ENCODE measurements at regions not wholly inside any gene's neighbourhood (a gene's known extent, or its start where the extent isn't known, plus 50 kb on each side); places are given as distances from the start of the nearest gene placed in this dataset.
A peak's percentile ranks its signal among the peaks of the same experiment; 100 is the strongest.
"Not testable (repeated sequence)": the region's sequence is repeated elsewhere in the genome, so short reads cannot be mapped to it uniquely, and the experiment has no call there.

GRCh38 chr22:21150863-21151262, 105.1 kb downstream of the LRRC74B start:
- H3K27me3 ChIP-seq, DNase-seq, H3K4me1 ChIP-seq, H3K36me3 ChIP-seq, H3K27ac ChIP-seq, H3K9me3 ChIP-seq, H3K4me3 ChIP-seq: not testable (repeated sequence)

- not testable (repeated sequence) for H3K27ac ChIP-seq, H3K27me3 ChIP-seq, H3K36me3 ChIP-seq, H3K4me1 ChIP-seq, DNase-seq, H3K4me3 ChIP-seq, H3K9me3 ChIP-seq
Measured at GRCh38 chr22:21187841-21188240, 142.1 kb downstream of the LRRC74B start.

- H3K9me3 ChIP-seq, H3K27ac ChIP-seq, DNase-seq, H3K27me3 ChIP-seq, H3K4me3 ChIP-seq, H3K4me1 ChIP-seq, H3K36me3 ChIP-seq: not testable (repeated sequence)
Measured at GRCh38 chr22:21212054-21212453, 166.3 kb downstream of the LRRC74B start.

GRCh38 chr22:21215973-21216731, 167.4 kb upstream of the RIMBP3B start:
- H3K27me3 ChIP-seq, H3K9me3 ChIP-seq, DNase-seq: not testable (repeated sequence)

GRCh38 chr22:21224900-21225299, 158.7 kb upstream of the RIMBP3B start:
- not testable (repeated sequence) for H3K27me3 ChIP-seq

More at GRCh38 chr22:21215973-21216731, 167.4 kb upstream of the RIMBP3B start:
- not testable (repeated sequence) for H3K27ac ChIP-seq, H3K4me1 ChIP-seq, H3K36me3 ChIP-seq, H3K4me3 ChIP-seq

GRCh38 chr22:21226901-21227693, 156.5 kb upstream of the RIMBP3B start:
- H3K4me1 ChIP-seq, H3K36me3 ChIP-seq, H3K9me3 ChIP-seq, H3K4me3 ChIP-seq, H3K27ac ChIP-seq, H3K27me3 ChIP-seq: not testable (repeated sequence)
- DNase-seq, result peak in 1 of 3 donors; percentile 46

More at GRCh38 chr22:21224900-21225299, 158.7 kb upstream of the RIMBP3B start:
- not testable (repeated sequence) for H3K36me3 ChIP-seq, H3K4me1 ChIP-seq, H3K9me3 ChIP-seq, H3K27ac ChIP-seq, DNase-seq, H3K4me3 ChIP-seq

- not testable (repeated sequence) for H3K9me3 ChIP-seq, H3K4me1 ChIP-seq
- peak in 1 of 3 donors; percentile 37 for DNase-seq
Measured at GRCh38 chr22:21251435-21251834, 132.1 kb upstream of the RIMBP3B start.

GRCh38 chr22:21282646-21283045, 100.9 kb upstream of the RIMBP3B start:
- H3K4me3 ChIP-seq, H3K4me1 ChIP-seq, H3K9me3 ChIP-seq, H3K27me3 ChIP-seq, H3K27ac ChIP-seq, H3K36me3 ChIP-seq: not testable (repeated sequence)
- peak in 1 of 3 donors; percentile 39 for DNase-seq

More at GRCh38 chr22:21251435-21251834, 132.1 kb upstream of the RIMBP3B start:
- H3K4me3 ChIP-seq, H3K36me3 ChIP-seq, H3K27ac ChIP-seq, H3K27me3 ChIP-seq: not testable (repeated sequence)

- DNase-seq, H3K4me3 ChIP-seq, H3K36me3 ChIP-seq, H3K27me3 ChIP-seq, H3K27ac ChIP-seq, H3K4me1 ChIP-seq, H3K9me3 ChIP-seq: not testable (repeated sequence)
Measured at GRCh38 chr22:21293702-21294101, 89.8 kb upstream of the RIMBP3B start.

- not testable (repeated sequence) for H3K4me1 ChIP-seq, DNase-seq, H3K27ac ChIP-seq, H3K9me3 ChIP-seq, H3K4me3 ChIP-seq, H3K36me3 ChIP-seq, H3K27me3 ChIP-seq
Measured at GRCh38 chr22:21327629-21328028, 55.9 kb upstream of the RIMBP3B start.
